Endothelial cell of umbilical vein (primary cell): ENCODE measurements at regions not wholly inside any gene's neighbourhood (a gene's known extent, or its start where the extent isn't known, plus 50 kb on each side); places are given as distances from the start of the nearest gene placed in this dataset.

ENCODE experiments used
- BruUV-seq: library from RNA; stranded (reverse); fragments of 400-500 nt; replicated peaks from 2 replicates; lab custom pipeline; 2021; lab: Mats Ljungman, UMichigan
- CTCF ChIA-PET: fragments of 300-600, 350-600 bp; sonication (Branson Sonifier 250); formaldehyde crosslinking; loops from one replicate; lab custom pipeline; 2021; ENCODE audit warnings: antibody characterized with exemption, inconsistent platforms; lab: Charles Lee
- POLR2A ChIA-PET: fragments of 300-600, 350-600 bp; sonication (Branson Sonifier 250); formaldehyde crosslinking; loops from one replicate; lab custom pipeline; 2021; ENCODE audit warnings: antibody characterized with exemption, inconsistent platforms; lab: Charles Lee
- DNase-seq: peaks from one replicate; pipeline ENCODE4 v3.0.0-alpha.2; 2011; ENCODE audit warnings: low read depth, low spot score
- FAIRE-seq: peaks from 2 replicates; lab custom pipeline; 2011; peaks lifted over from hg19 to GRCh38; lab: Jason Lieb, UNC
- H2AFZ ChIP-seq: 2 replicates; pipeline ENCODE4 v1.6.0; 2012; ENCODE audit warnings: low read depth, low read length, control low read depth, inconsistent platforms
- H3K27ac ChIP-seq: 2 replicates; pipeline ENCODE4 v1.5.1; 2011; ENCODE audit warnings: low read depth, mild to moderate bottlenecking, control low read depth, low read length, moderate library complexity; ENCODE audit not compliant: insufficient read depth
- H3K27me3 ChIP-seq, 2 experiments: 2 replicates each; pipeline versions ENCODE4 v1.6.0 to v1.6.1; 2011; ENCODE audit warnings: low read length in 2 of 2, mixed read lengths in 1 of 2; ENCODE audit not compliant: control insufficient read depth in 2 of 2, insufficient read depth in 2 of 2
- H3K36me3 ChIP-seq, 2 experiments: 2 replicates in 1 of 2; 3 replicates in 1 of 2; pipeline ENCODE4 v1.5.1; 2011; ENCODE audit warnings: low read length in 2 of 2, mild to moderate bottlenecking in 1 of 2, moderate library complexity in 1 of 2; ENCODE audit not compliant: control insufficient read depth in 2 of 2, insufficient read depth in 2 of 2; ENCODE audit errors: extremely low read depth in 1 of 2
- H3K4me1 ChIP-seq: 3 replicates; pipeline ENCODE4 v1.5.1; 2011; ENCODE audit warnings: mild to moderate bottlenecking, low read length; ENCODE audit not compliant: control insufficient read depth, insufficient read depth; ENCODE audit errors: extremely low read depth
- H3K4me2 ChIP-seq: 2 replicates; pipeline ENCODE4 v1.6.1; 2011; ENCODE audit warnings: low read length, control low read depth, mixed read lengths; ENCODE audit not compliant: insufficient read depth
- H3K4me3 ChIP-seq, 3 experiments: fragments of 200-600 bp in 1 of 3; sonication (generic), shearing (Covaris generic) in 1 of 3; replicated peaks in 1 of 3; 2 replicates each; pipeline ENCODE4 v1.5.1; 2011 to 2016; ENCODE audit warnings: control low read depth in 3 of 3, low read length in 3 of 3, mild to moderate bottlenecking in 2 of 3, inconsistent platforms in 1 of 3, low read depth in 1 of 3, moderate library complexity in 1 of 3; ENCODE audit not compliant: insufficient read depth in 1 of 3
- H3K79me2 ChIP-seq: 2 replicates; pipeline ENCODE4 v1.6.0; 2012; ENCODE audit warnings: low read length, inconsistent platforms; ENCODE audit not compliant: control insufficient read depth, insufficient read depth
- H3K9ac ChIP-seq: replicated peaks from 2 replicates; pipeline ENCODE3; 2011; ENCODE audit warnings: low read length, control low read depth; ENCODE audit not compliant: insufficient read depth; ENCODE audit errors: extremely low read depth
- H3K9me1 ChIP-seq: replicated peaks from 3 replicates; pipeline ENCODE4 v1.6.0; 2011; ENCODE audit warnings: mild to moderate bottlenecking, low read length; ENCODE audit not compliant: control insufficient read depth, insufficient read depth; ENCODE audit errors: extremely low read depth
- H3K9me3 ChIP-seq: replicated peaks from 2 replicates; pipeline ENCODE4 v1.5.1; 2012; ENCODE audit warnings: low read length, inconsistent platforms; ENCODE audit not compliant: control insufficient read depth, insufficient read depth
- H4K20me1 ChIP-seq: replicated peaks from 2 replicates; pipeline ENCODE3; 2011; ENCODE audit warnings: mild to moderate bottlenecking, low read length; ENCODE audit not compliant: control insufficient read depth, insufficient read depth; ENCODE audit errors: extremely low read depth
- EZH2 ChIP-seq: IDR thresholded peaks from 2 replicates; pipeline ENCODE4 v1.6.1; 2012; ENCODE audit warnings: borderline replicate concordance, low read depth, mild to moderate bottlenecking, moderate library complexity, low read length, inconsistent platforms; ENCODE audit not compliant: severe bottlenecking
- FOS ChIP-seq: IDR thresholded peaks from 2 replicates; pipeline ENCODE4 v1.6.1; 2011; ENCODE audit warnings: mild to moderate bottlenecking, low read length, moderate library complexity, borderline replicate concordance; ENCODE audit not compliant: insufficient read depth
- GATA2 ChIP-seq: IDR thresholded peaks from 2 replicates; pipeline ENCODE4 v1.7.0; 2011; ENCODE audit warnings: low read depth, mild to moderate bottlenecking, moderate library complexity, mixed read lengths, low read length; ENCODE audit not compliant: insufficient read length, insufficient read depth
- JUN ChIP-seq: IDR thresholded peaks from 2 replicates; pipeline ENCODE4 v1.6.1; 2011; ENCODE audit warnings: borderline replicate concordance, low read depth; ENCODE audit not compliant: insufficient read length, insufficient read depth
- MYC ChIP-seq: IDR thresholded peaks from one replicate; pipeline ENCODE4 v1.6.1; 2011; ENCODE audit warnings: mild to moderate bottlenecking, low read depth, low read length
- POLR2A ChIP-seq: IDR thresholded peaks from 2 replicates; pipeline ENCODE4 v1.6.1; 2012; ENCODE audit warnings: low read depth, mild to moderate bottlenecking, control low read depth, low read length
- POLR2AphosphoS5 ChIP-seq: IDR thresholded peaks from 2 replicates; pipeline ENCODE4 v1.6.1; 2012; ENCODE audit warnings: low read depth, mild to moderate bottlenecking, control low read depth, low read length, moderate library complexity; ENCODE audit not compliant: insufficient read depth
- dilution Hi-C: fragments of 300-500 bp; cut with MboI; formaldehyde crosslinking; loops from one replicate; pipeline ENCODE4 v1.15.0; 2019; ENCODE audit warnings: low sequenced_read_pairs; ENCODE audit not compliant: extremely low pct_ligation_motif_present
- intact Hi-C: fragments of 100-400 bp; cut with micrococcal nuclease; formaldehyde crosslinking; loops from one replicate; pipeline ENCODE4 v1.10.0; 2022
- TF ChIP-seq, protein P1 (sequence below): IDR thresholded peaks from 2 replicates; pipeline ENCODE4 v1.6.1; 2011; ENCODE audit not compliant: insufficient read depth, insufficient read length
- TF ChIP-seq, protein P2 (sequence below), 2 donors: IDR thresholded peaks; 1 replicate in 1 of 2; 2 replicates in 1 of 2; pipeline ENCODE4 v1.5.1; 2011; ENCODE audit warnings: low read length in 2 of 2, mild to moderate bottlenecking in 2 of 2, moderate library complexity in 2 of 2, control low read depth in 1 of 2, inconsistent platforms in 1 of 2, low read depth in 1 of 2; ENCODE audit not compliant: insufficient read depth in 1 of 2; ENCODE audit errors: extremely low read depth in 1 of 2

DNA sequence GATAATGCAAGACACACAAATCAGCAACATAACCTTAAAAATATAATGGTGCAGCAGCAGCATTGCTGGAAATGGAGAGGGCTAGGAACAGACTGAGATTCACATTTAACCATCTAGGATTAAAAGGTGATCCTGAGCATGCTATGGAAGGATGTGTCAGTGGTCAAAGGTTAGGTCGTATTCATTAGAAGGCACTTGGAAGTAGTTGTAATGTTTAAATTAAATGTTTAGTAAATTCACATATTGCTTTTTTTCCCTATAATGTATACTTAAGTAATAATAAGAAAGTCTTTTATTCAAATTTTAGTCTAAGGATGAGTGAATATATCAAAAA is 368.6 kb upstream of the PDE3A start:
- Histone ChIP-seq H3K9me3 (no peaks in the 10 kb centered on the region), H3K27me3 (no peaks in the 10 kb centered on the region), H3K9ac (peak overlapping the region; percentile 29), H3K9me1 (no peaks in the 10 kb centered on the region), H3K36me3 (no peaks in the 10 kb centered on the region), H2AFZ (peak overlapping the region; percentile 97), H3K4me3 (no peak overlapping the region), H3K79me2 (no peaks in the 10 kb centered on the region), H4K20me1 (no peaks in the 10 kb centered on the region), H3K4me1 (peaks cover 30% of the 10 kb centered on the region), H3K27ac (peak overlapping the region; percentile 57), H3K4me2 (peak overlapping the region; percentile 84)
- ChIA-PET CTCF (interaction anchor here (0.7 to 1.2 kb wide), 6 partner anchors 32 to 602 kb away, joined by 3 to 4 read pairs (median 3); partner anchors contain the start of gene PDE3A), POLR2A (no interaction called here)
- TF ChIP-seq EZH2 (no peak), JUN (no peak), MYC (no peak), FOS (no peak), POLR2AphosphoS5 (no peak), POLR2A (no peak), GATA2 (no peak)
- TF ChIP-seq, protein P1, sequence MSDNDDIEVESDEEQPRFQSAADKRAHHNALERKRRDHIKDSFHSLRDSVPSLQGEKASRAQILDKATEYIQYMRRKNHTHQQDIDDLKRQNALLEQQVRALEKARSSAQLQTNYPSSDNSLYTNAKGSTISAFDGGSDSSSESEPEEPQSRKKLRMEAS = no peak
- TF ChIP-seq, protein P2, sequence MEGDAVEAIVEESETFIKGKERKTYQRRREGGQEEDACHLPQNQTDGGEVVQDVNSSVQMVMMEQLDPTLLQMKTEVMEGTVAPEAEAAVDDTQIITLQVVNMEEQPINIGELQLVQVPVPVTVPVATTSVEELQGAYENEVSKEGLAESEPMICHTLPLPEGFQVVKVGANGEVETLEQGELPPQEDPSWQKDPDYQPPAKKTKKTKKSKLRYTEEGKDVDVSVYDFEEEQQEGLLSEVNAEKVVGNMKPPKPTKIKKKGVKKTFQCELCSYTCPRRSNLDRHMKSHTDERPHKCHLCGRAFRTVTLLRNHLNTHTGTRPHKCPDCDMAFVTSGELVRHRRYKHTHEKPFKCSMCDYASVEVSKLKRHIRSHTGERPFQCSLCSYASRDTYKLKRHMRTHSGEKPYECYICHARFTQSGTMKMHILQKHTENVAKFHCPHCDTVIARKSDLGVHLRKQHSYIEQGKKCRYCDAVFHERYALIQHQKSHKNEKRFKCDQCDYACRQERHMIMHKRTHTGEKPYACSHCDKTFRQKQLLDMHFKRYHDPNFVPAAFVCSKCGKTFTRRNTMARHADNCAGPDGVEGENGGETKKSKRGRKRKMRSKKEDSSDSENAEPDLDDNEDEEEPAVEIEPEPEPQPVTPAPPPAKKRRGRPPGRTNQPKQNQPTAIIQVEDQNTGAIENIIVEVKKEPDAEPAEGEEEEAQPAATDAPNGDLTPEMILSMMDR (IDR thresholded peaks at IDR 0.05; ENCODE audit: extremely low read depth in 1 of 2, insufficient read depth in 1 of 2, low read depth in 1 of 2, low read length in 2 of 2) = no peak
- DNase-seq (no peak), FAIRE-seq (no peak)
- intact Hi-C loops (loop anchor here (2.0 to 5.0 kb wide), 2 partner anchors 31 to 82 kb away; no protein-coding TSS in a partner anchor), dilution Hi-C loops (no loop called here)
- BruUV-seq = no TSS peak
